Skeletal muscle satellite cell (primary cell): ENCODE measurements at regions not wholly inside any gene's neighbourhood (a gene's known extent, or its start where the extent isn't known, plus 50 kb on each side); places are given as distances from the start of the nearest gene placed in this dataset.

Experiments used
- H3K27me3 ChIP-seq: 2 replicates; pipeline ENCODE4 v1.7.0; 2013; ENCODE audit warnings: low read length; ENCODE audit not compliant: control insufficient read depth, insufficient read depth
- H3K36me3 ChIP-seq: 2 replicates; pipeline ENCODE4 v1.7.0; 2013; ENCODE audit warnings: mild to moderate bottlenecking, control low read depth, low read length; ENCODE audit not compliant: insufficient read depth
- H3K4me1 ChIP-seq: 2 replicates; pipeline ENCODE4 v1.7.0; 2013; ENCODE audit warnings: low read length; ENCODE audit not compliant: control insufficient read depth, insufficient read depth
- H3K4me2 ChIP-seq: 2 replicates; pipeline ENCODE4 v1.7.0; 2013; ENCODE audit warnings: mild to moderate bottlenecking, low read length
- H3K4me3 ChIP-seq: 2 replicates; pipeline ENCODE4 v1.7.0; 2013; ENCODE audit warnings: low read length
- H3K9ac ChIP-seq: 2 replicates; pipeline ENCODE4 v1.7.0; 2013; ENCODE audit warnings: mild to moderate bottlenecking, low read depth, low read length, moderate library complexity
- H3K9me3 ChIP-seq: replicated peaks from 2 replicates; pipeline ENCODE4 v1.7.0; 2013; ENCODE audit warnings: mild to moderate bottlenecking, control low read depth, low read length

DNA sequence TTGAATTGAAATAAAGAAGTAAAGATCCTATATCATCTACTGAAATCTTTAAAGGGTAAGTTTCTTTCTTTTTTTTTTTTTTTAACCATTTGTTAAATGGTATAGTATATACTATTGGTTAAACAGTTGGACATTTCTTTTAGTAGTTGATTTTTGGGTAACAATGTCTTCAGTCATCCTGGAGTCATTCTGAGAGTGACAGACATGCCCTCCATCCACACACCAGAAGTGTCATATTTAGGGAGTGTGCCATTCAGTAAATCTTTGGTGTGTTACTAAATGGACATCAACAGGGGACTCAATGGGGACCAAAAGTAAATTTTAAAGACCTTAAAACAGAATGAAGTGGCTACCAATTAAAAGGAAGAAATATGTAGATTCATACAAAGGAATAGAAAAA lies 50.8 kb upstream of the SLC39A10 start:
- no peaks in the 10 kb centered on the region for H3K27me3 ChIP-seq
- no peak overlapping the region for H3K4me3 ChIP-seq
- peaks cover 3% of the 10 kb centered on the region for H3K4me1 ChIP-seq
- no peak overlapping the region for H3K4me2 ChIP-seq
- no peak overlapping the region for H3K9ac ChIP-seq
- no peaks in the 10 kb centered on the region for H3K36me3 ChIP-seq
- no peaks in the 10 kb centered on the region for H3K9me3 ChIP-seq

DNA sequence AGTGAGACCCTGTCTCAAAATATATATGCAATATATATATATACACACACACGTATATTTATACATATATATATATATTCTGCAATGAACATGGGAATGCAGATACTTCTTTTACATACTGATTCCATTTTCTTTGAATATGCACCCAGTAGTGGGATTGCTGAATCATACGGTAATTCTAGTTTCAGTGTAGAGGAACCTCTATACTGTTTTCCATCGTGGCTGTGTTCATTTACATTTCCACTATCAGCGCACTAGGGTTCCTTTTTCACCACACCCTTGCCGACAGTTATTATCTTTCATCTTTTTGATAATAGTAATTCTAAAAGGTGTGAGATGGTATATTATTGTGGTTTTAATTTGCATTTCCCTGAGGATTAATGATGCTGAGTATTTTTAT lies 52.3 kb upstream of the SLC39A10 start:
- H3K36me3 ChIP-seq = no peaks in the 10 kb centered on the region
- H3K4me2 ChIP-seq = no peak overlapping the region
- H3K9ac ChIP-seq = no peak overlapping the region
- H3K4me1 ChIP-seq = peaks cover 5% of the 10 kb centered on the region
- H3K9me3 ChIP-seq = no peaks in the 10 kb centered on the region
- no peak overlapping the region for H3K4me3 ChIP-seq
- H3K27me3 ChIP-seq = no peaks in the 10 kb centered on the region

DNA sequence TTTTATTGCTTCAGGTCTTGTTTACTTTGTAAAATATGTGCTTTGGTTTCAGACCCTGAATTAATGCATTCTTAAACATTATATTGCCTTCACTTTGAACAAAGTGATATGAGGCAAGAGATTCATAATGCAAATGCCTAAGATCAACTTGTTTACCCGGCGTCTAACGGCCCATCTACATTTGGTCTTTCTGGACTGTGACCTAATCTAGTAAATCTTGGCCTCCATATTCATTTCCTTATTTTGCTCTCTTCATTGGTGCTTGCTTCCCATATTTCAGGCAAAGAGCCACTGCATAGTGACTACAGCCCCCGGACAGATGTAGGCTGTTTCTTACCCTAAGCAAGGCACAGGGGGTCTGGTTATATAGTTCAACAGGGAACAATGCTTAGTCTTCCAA lies 53.0 kb upstream of the SLC39A10 start:
- Histone ChIP-seq H3K27me3 (no peaks in the 10 kb centered on the region), H3K9ac (no peak overlapping the region), H3K4me3 (no peak overlapping the region)

DNA sequence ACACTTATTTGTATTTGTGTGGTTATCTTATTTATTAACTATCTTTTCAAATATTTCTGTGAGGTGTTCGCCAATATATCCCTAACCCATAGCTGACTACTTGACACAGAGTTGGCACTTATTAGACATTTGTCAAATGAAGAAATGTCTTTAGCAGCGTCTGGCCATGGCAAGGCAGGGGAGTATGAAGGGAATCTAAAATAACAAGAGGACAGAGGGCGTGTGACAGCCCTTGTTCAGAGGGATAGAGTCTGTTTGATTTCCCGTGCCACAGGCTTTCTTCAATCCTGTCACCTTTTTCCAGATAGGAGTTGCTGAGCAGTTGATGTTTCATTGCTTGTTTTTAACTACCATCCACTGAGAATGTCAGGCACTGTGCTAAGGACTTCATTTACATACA lies 53.6 kb upstream of the SLC39A10 start:
- no peaks in the 10 kb centered on the region for H3K27me3 ChIP-seq
- H3K4me2 ChIP-seq = no peak overlapping the region
- no peak overlapping the region for H3K9ac ChIP-seq
- no peaks in the 10 kb centered on the region for H3K36me3 ChIP-seq
- peaks cover 5% of the 10 kb centered on the region for H3K4me1 ChIP-seq
- no peaks in the 10 kb centered on the region for H3K9me3 ChIP-seq
- no peak overlapping the region for H3K4me3 ChIP-seq

More for the DNA sequence above, 53.0 kb upstream of the SLC39A10 start:
- peaks cover 5% of the 10 kb centered on the region for H3K4me1 ChIP-seq
- no peak overlapping the region for H3K4me2 ChIP-seq
- H3K9me3 ChIP-seq = no peaks in the 10 kb centered on the region
- no peaks in the 10 kb centered on the region for H3K36me3 ChIP-seq

DNA sequence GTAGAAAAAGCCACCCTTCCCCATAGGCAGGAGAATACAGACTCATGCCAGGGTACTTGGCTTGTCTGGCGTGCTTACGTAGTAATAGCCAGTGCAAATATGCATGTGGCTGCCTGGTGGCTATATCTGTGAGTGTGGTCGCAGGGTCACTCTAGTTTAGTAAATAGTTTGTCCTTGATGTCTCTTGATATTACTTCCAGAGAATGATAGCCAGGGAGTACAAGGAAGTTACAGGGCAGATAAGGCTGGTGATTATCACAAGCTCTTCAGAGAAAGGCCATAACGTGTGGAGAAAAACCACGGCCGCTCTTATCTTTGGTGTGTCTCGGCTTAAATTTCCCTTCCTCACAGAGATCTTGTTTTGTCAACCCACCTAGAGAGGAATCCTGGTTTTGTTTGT lies 54.3 kb upstream of the SLC39A10 start:
- H3K9me3 ChIP-seq = no peaks in the 10 kb centered on the region
- no peaks in the 10 kb centered on the region for H3K27me3 ChIP-seq
- H3K4me3 ChIP-seq = no peak overlapping the region
- H3K9ac ChIP-seq = no peak overlapping the region
- H3K4me1 ChIP-seq = peaks cover 5% of the 10 kb centered on the region
- no peaks in the 10 kb centered on the region for H3K36me3 ChIP-seq
- H3K4me2 ChIP-seq = no peak overlapping the region

DNA sequence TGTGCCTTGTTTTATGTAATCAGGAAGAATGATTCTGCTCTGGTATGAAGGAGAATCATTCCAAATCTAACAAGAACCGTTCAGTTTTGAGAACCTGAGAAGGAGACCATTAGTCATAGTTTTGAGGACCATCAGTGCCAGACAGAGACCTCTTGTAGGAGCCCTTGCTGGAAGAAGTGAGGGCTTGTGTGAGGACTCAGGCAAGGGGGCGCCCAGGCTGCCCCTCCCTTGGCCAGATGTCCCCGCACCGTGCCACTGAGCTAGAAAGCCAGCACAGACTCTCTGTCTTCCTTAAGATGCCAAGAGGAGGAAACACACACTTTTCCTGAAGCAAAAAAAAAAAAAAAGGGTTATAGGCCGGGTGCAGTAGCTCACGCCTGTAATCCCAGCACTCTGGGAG lies 55.7 kb upstream of the SLC39A10 start:
- Histone ChIP-seq H3K27me3 (no peaks in the 10 kb centered on the region), H3K4me2 (no peak overlapping the region), H3K4me3 (no peak overlapping the region), H3K9ac (no peak overlapping the region), H3K9me3 (no peaks in the 10 kb centered on the region), H3K4me1 (peaks cover 5% of the 10 kb centered on the region), H3K36me3 (no peaks in the 10 kb centered on the region)

DNA sequence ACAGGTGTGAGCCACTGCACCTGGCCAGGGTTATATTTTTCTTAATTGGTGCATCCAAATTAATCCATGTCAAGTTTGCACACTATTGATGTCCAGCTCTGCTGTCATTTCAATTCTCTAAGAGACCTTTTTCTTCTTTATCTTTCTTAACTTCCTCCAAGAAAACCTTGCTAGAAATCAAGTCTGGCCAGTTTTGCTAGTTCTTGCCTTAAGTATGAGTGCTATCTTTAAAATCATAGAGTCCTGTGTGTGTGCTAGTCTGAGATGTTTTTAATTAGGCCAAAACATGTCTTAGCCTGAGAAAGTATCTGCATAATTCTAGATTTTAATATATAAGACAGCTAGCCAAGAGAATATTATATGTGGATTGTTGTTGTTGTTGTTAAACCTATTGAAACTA lies 56.2 kb upstream of the SLC39A10 start:
- Histone ChIP-seq H3K4me2 (no peak overlapping the region), H3K9ac (no peak overlapping the region), H3K9me3 (no peaks in the 10 kb centered on the region), H3K36me3 (no peaks in the 10 kb centered on the region), H3K4me1 (peaks cover 5% of the 10 kb centered on the region), H3K27me3 (no peaks in the 10 kb centered on the region), H3K4me3 (no peak overlapping the region)

DNA sequence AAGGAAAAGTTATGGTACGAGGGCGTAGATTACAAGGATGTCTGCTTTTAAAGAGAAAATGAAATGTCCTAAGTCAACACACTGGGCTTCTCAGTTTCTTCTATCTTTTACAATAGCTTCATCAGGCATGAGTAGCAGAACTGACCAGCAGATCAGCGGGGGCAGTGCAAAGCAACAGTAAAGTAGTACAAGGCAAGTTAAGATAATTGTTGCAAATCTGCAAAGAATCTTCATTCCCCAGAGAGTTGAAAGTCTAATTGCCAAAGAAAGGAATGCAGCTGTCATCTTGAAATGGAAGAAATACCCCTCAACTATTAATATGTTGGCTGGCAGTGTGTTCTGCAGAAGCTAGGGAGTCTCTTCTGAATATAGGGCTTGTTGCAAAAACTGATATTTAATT lies 60.2 kb upstream of the SLC39A10 start:
- Histone ChIP-seq H3K9me3 (no peaks in the 10 kb centered on the region), H3K36me3 (no peaks in the 10 kb centered on the region), H3K9ac (no peak overlapping the region), H3K27me3 (no peaks in the 10 kb centered on the region), H3K4me3 (no peak overlapping the region), H3K4me1 (peaks cover 5% of the 10 kb centered on the region), H3K4me2 (no peak overlapping the region)

DNA sequence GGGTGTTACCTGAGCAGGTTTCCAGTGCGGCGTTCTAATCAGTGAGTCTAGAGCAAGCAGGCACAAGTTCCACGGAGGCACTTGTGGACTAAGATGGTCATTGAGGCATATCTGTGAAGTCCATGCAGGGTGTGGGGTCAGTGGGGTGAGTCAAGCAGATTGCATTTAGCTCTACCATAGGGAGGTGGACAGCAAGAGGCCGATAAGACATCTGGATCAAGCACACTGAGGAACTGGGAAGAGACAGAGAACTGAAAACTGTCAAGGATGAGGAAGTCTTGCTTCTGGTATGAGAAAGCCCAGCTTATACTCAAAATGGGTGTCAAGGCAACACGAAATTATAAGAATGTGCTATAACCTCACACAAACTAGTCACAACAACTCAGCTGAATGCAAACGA lies 61.2 kb upstream of the SLC39A10 start:
- Histone ChIP-seq H3K9me3 (no peaks in the 10 kb centered on the region), H3K36me3 (no peaks in the 10 kb centered on the region), H3K4me3 (no peak overlapping the region), H3K4me1 (no peaks in the 10 kb centered on the region), H3K9ac (no peak overlapping the region), H3K4me2 (no peak overlapping the region), H3K27me3 (no peaks in the 10 kb centered on the region)

DNA sequence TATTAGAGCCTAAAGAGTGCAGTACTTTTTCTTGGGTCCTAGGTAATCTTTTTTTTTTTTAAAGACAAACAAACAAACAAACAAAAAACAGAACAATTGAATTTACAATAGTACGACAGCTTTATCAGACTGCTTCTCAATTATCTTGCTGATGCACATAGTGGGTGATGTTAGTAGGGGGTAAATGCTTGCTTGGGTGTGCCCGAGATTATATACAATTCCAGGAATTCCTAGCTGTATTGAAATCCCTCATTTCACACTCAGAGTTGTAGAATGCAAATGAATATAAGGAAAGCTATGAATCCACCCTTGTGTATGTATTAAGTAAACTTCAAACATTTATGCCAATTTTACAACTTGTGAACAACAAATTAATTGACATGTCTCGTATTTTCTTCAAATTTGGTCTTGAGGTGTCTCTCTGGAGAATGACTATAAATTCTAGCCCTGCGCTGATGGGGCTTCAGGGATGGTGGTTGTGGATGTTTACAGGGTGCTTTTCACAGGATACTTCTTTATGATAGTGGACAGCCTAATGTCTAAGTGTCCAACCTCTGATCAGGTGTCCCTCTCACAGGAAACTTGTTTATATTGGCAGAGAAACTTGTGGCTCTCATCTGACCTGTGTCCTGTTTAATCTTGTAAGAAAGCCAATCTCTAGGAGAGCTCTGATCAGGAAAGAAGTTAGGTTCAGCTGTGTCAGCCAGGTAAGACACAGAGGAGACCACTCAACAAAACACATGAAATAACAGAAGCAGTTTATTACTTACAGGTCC lies 61.9 kb upstream of the SLC39A10 start:
- Histone ChIP-seq H3K4me1 (no peaks in the 10 kb centered on the region), H3K9me3 (no peaks in the 10 kb centered on the region), H3K9ac (no peak overlapping the region), H3K36me3 (no peaks in the 10 kb centered on the region), H3K4me2 (no peak overlapping the region), H3K4me3 (no peak overlapping the region), H3K27me3 (no peaks in the 10 kb centered on the region)

DNA sequence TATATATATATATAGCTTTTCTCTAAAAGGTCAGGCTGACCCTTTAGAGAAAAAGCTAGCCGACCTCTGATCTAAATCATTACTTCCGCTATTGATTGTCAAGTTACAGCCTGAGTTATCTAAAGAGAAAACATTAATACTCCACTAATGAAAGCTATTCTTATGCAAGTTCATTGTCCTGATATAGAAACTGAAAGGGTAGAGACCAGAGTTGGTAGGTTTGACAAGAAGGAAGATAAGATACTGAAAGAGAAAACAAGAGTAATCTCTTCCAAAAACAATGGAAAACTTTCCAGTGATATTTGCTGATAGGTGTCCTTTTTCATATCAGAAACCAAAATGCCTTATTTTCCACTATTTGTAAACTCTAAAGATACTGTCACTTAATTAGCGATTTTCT lies 62.8 kb upstream of the SLC39A10 start:
- no peaks in the 10 kb centered on the region for H3K27me3 ChIP-seq
- H3K9ac ChIP-seq = no peak overlapping the region
- no peaks in the 10 kb centered on the region for H3K4me1 ChIP-seq
- no peak overlapping the region for H3K4me2 ChIP-seq
- no peaks in the 10 kb centered on the region for H3K36me3 ChIP-seq
- H3K9me3 ChIP-seq = no peaks in the 10 kb centered on the region
- no peak overlapping the region for H3K4me3 ChIP-seq

DNA sequence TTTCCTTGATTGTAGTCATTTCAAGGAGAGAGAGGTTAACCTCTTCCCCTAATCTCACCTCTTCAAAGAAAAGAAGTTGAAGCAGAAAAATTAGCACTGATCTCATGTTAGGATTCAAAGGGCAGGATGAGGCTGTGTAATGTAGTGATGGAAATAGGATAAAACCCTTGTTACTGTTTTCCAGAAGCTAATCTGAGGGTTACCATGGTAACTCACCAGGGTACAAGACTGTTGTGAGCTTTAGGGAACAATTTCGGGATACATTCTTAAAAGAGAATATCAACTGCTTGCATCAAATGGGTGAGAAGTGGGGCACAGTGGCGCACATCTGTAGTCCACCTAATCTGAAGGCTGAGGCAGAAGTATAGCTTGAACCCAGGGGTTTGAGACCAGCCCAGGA lies 64.9 kb upstream of the SLC39A10 start:
- Histone ChIP-seq H3K9me3 (no peaks in the 10 kb centered on the region), H3K4me2 (no peak overlapping the region), H3K4me1 (no peaks in the 10 kb centered on the region), H3K27me3 (no peaks in the 10 kb centered on the region), H3K9ac (no peak overlapping the region), H3K4me3 (no peak overlapping the region), H3K36me3 (no peaks in the 10 kb centered on the region)
